H9 (cell line): ENCODE measurements at regions not wholly inside any gene's neighbourhood (a gene's known extent, or its start where the extent isn't known, plus 50 kb on each side); places are given as distances from the start of the nearest gene placed in this dataset.

Experiments
- DNase-seq: peaks from one replicate; pipeline ENCODE4 v3.0.0-alpha.2; 2017
- H2AFZ ChIP-seq: one replicate; pipeline ENCODE4 v1.6.1; 2013; ENCODE audit warnings: mild to moderate bottlenecking, low read length, control low read depth, moderate library complexity
- H2AK5ac ChIP-seq: 2 replicates; pipeline ENCODE4 v1.6.1; 2013; ENCODE audit warnings: low read length, control low read depth, mixed read lengths; ENCODE audit not compliant: insufficient read length
- H2BK120ac ChIP-seq: one replicate; pipeline ENCODE4 v1.6.1; 2013; ENCODE audit warnings: low read depth, mild to moderate bottlenecking, low read length, control low read depth, inconsistent platforms; ENCODE audit not compliant: poor library complexity, severe bottlenecking
- H2BK12ac ChIP-seq: 2 replicates; pipeline ENCODE4 v1.6.1; 2013; ENCODE audit warnings: low read length, control low read depth, mixed read lengths, low read depth; ENCODE audit not compliant: insufficient read length
- H2BK15ac ChIP-seq: 2 replicates; pipeline ENCODE4 v1.6.1; 2013; ENCODE audit warnings: low read depth, low read length, control low read depth
- H2BK20ac ChIP-seq: one replicate; pipeline ENCODE4 v1.6.1; 2013; ENCODE audit warnings: low read depth, mild to moderate bottlenecking, low read length, control low read depth, inconsistent platforms; ENCODE audit not compliant: poor library complexity, severe bottlenecking
- H2BK5ac ChIP-seq: 2 replicates; pipeline ENCODE4 v1.6.1; 2013; ENCODE audit warnings: low read length, control low read depth, mixed read lengths; ENCODE audit not compliant: insufficient read length
- H3K14ac ChIP-seq: 2 replicates; pipeline ENCODE4 v1.6.1; 2013; ENCODE audit warnings: low read length, control low read depth; ENCODE audit not compliant: insufficient read depth
- H3K18ac ChIP-seq: 2 replicates; pipeline ENCODE4 v1.6.1; 2013; ENCODE audit warnings: low read depth, mild to moderate bottlenecking, mixed read lengths, low read length, control low read depth; ENCODE audit not compliant: insufficient read length
- H3K23ac ChIP-seq: 2 replicates; pipeline ENCODE4 v1.6.1; 2013; ENCODE audit warnings: low read length, control low read depth, mixed read lengths, low read depth; ENCODE audit not compliant: insufficient read length
- H3K23me2 ChIP-seq: 2 replicates; pipeline ENCODE4 v1.6.1; 2013; ENCODE audit warnings: low read depth, mild to moderate bottlenecking, mixed read lengths, low read length, control low read depth; ENCODE audit not compliant: insufficient read length, poor library complexity, severe bottlenecking
- H3K27ac ChIP-seq: 2 replicates; pipeline ENCODE4 v1.5.1; 2013; ENCODE audit warnings: low read length, control low read depth, mixed read lengths, low read depth; ENCODE audit not compliant: insufficient read length
- H3K27me3 ChIP-seq: 2 replicates; pipeline ENCODE4 v1.6.1; 2013; ENCODE audit warnings: low read length, control low read depth, inconsistent platforms; ENCODE audit not compliant: insufficient read depth
- H3K4ac ChIP-seq: 2 replicates; pipeline ENCODE4 v1.6.1; 2013; ENCODE audit warnings: low read depth, mild to moderate bottlenecking, control low read depth, inconsistent platforms, low read length, moderate library complexity
- H3K4me1 ChIP-seq: 2 replicates; pipeline ENCODE4 v1.6.1; 2013; ENCODE audit warnings: low read length, control low read depth, inconsistent platforms; ENCODE audit not compliant: insufficient read depth
- H3K4me2 ChIP-seq: 2 replicates; pipeline ENCODE4 v1.6.1; 2013; ENCODE audit warnings: low read length, control low read depth, mixed read lengths; ENCODE audit not compliant: insufficient read length, insufficient read depth
- H3K56ac ChIP-seq: 2 replicates; pipeline ENCODE4 v1.6.1; 2013; ENCODE audit warnings: low read depth, mild to moderate bottlenecking, mixed read lengths, low read length, control low read depth; ENCODE audit not compliant: insufficient read length
- H3K79me1 ChIP-seq: 2 replicates; pipeline ENCODE4 v1.6.1; 2013; ENCODE audit warnings: low read depth, mild to moderate bottlenecking, moderate library complexity, low read length, control low read depth, inconsistent platforms; ENCODE audit not compliant: insufficient read depth, poor library complexity, severe bottlenecking
- H3K79me2 ChIP-seq: 2 replicates; pipeline ENCODE4 v1.6.1; 2013; ENCODE audit warnings: low read length, control low read depth, inconsistent platforms; ENCODE audit not compliant: insufficient read depth
- H3K9ac ChIP-seq: 2 replicates; pipeline ENCODE4 v1.6.1; 2013; ENCODE audit warnings: low read length, control low read depth, mixed read lengths; ENCODE audit not compliant: insufficient read length; ENCODE audit errors: extremely low read depth
- H3K9me3 ChIP-seq: one replicate; pipeline ENCODE4 v1.6.1; 2013; ENCODE audit warnings: low read depth, low read length, inconsistent platforms; ENCODE audit not compliant: control insufficient read depth
- H3T11ph ChIP-seq: one replicate; pipeline ENCODE4 v1.6.1; 2013; ENCODE audit warnings: mild to moderate bottlenecking, low read length, control low read depth, inconsistent platforms
- H4K20me1 ChIP-seq: one replicate; pipeline ENCODE4 v1.6.1; 2013; ENCODE audit not compliant: control insufficient read depth, insufficient read length, insufficient read depth
- H4K5ac ChIP-seq: 2 replicates; pipeline ENCODE4 v1.6.1; 2013; ENCODE audit warnings: low read depth, mild to moderate bottlenecking, mixed read lengths, low read length, control low read depth; ENCODE audit not compliant: insufficient read length
- H4K8ac ChIP-seq: replicated peaks from 2 replicates; pipeline ENCODE4 v1.6.1; 2013; ENCODE audit warnings: low read length, control low read depth, mixed read lengths, low read depth; ENCODE audit not compliant: insufficient read length
- H4K91ac ChIP-seq: 2 replicates; pipeline ENCODE4 v1.6.1; 2013; ENCODE audit warnings: low read depth, mild to moderate bottlenecking, moderate library complexity, mixed read lengths, low read length, control low read depth; ENCODE audit not compliant: insufficient read length
- H3K27ac Mint-ChIP-seq, 3 experiments: 2 replicates in 2 of 3; 3 replicates in 1 of 3; pipeline ENCODE4 v1.8.0; 2020 to 2021; ENCODE audit warnings: mixed read lengths in 3 of 3, mild to moderate bottlenecking in 1 of 3, moderate library complexity in 1 of 3
- H3K27me3 Mint-ChIP-seq: 2 replicates; pipeline ENCODE4 v1.8.0; 2021; ENCODE audit warnings: low read depth, mild to moderate bottlenecking, moderate library complexity, mixed read lengths
- H3K36me3 Mint-ChIP-seq, 3 experiments: 2 replicates in 2 of 3; 3 replicates in 1 of 3; pipeline ENCODE4 v1.8.0; 2020 to 2021; ENCODE audit warnings: low read depth in 3 of 3, mixed read lengths in 3 of 3; ENCODE audit not compliant: insufficient read depth in 1 of 3
- H3K4me1 Mint-ChIP-seq, 2 experiments: 2 replicates each; pipeline ENCODE4 v1.8.0; 2020; ENCODE audit warnings: mixed read lengths in 2 of 2
- H3K4me3 Mint-ChIP-seq, 2 experiments: 2 replicates in 1 of 2; 3 replicates in 1 of 2; pipeline ENCODE4 v1.8.0; 2020 to 2021; ENCODE audit warnings: mild to moderate bottlenecking in 2 of 2, mixed read lengths in 2 of 2, moderate library complexity in 1 of 2
- H3K9me3 Mint-ChIP-seq, 2 experiments: 2 replicates in 1 of 2; 3 replicates in 1 of 2; pipeline ENCODE4 v1.8.0; 2020; ENCODE audit warnings: mild to moderate bottlenecking in 2 of 2, mixed read lengths in 2 of 2, moderate library complexity in 1 of 2
- CTCF ChIP-seq: fragments of 200-600 bp; sonication (generic); conservative IDR thresholded peaks from 3 replicates; pipeline ENCODE4 v1.8.0; 2021; ENCODE audit warnings: antibody characterized with exemption, mild to moderate bottlenecking
- WGBS: extraction: QIAGEN DNeasy Blood & Tissue Kit; methylation state at CpG from one replicate; pipeline ENCODE4 v1.1.7; 2013; ENCODE audit warnings: missing lambda C conversion rate, low lambda C conversion rate, mixed read lengths; ENCODE audit not compliant: insufficient read length; ENCODE audit errors: extremely low coverage; 5-methylcytosine and 5-hydroxymethylcytosine counted together

GRCh38 chr14:55955175-55955574, 163.0 kb upstream of the PELI2 start:
- WGBS: no CpG with 5 or more reads among the region's 3 CpGs
- H3K27ac ChIP-seq: no peak overlapping the region
- H3K4me3 Mint-ChIP-seq: no peak overlapping the region
- H3K4ac ChIP-seq: no peak overlapping the region
- no peak overlapping the region for H3K23ac ChIP-seq
- no peak overlapping the region for H4K8ac ChIP-seq
- DNase-seq: no peak
- no peaks in the 10 kb centered on the region for H3K79me2 ChIP-seq
- H3K4me1 ChIP-seq: peaks cover 3% of the 10 kb centered on the region; the same call in 1 of the 2 replicates
- no peak overlapping the region for H2BK5ac ChIP-seq
- no peak for TF ChIP-seq CTCF
- H3K4me1 Mint-ChIP-seq: peaks cover 37 to 38% of the 10 kb centered on the region in 2 experiments
- no peaks in the 10 kb centered on the region for H3K9me3 Mint-ChIP-seq
- H2BK120ac ChIP-seq: no peak overlapping the region
- no peak overlapping the region for H4K5ac ChIP-seq
- H3K36me3 Mint-ChIP-seq: no peaks in the 10 kb centered on the region
- H3T11ph ChIP-seq: no peak overlapping the region
- H3K9me3 ChIP-seq: no peaks in the 10 kb centered on the region
- no peak overlapping the region for H2BK20ac ChIP-seq
- no peak overlapping the region for H3K4me2 ChIP-seq
- no peak overlapping the region for H2BK12ac ChIP-seq
- no peak overlapping the region for H3K9ac ChIP-seq
- no peaks in the 10 kb centered on the region for H3K23me2 ChIP-seq
- no peak overlapping the region for H4K91ac ChIP-seq
- no peaks in the 10 kb centered on the region for H4K20me1 ChIP-seq
- H2BK15ac ChIP-seq: no peak overlapping the region
- no peaks in the 10 kb centered on the region for H3K27me3 Mint-ChIP-seq
- H3K56ac ChIP-seq: no peak overlapping the region
- no peaks in the 10 kb centered on the region for H3K79me1 ChIP-seq
- peak overlapping the region in 1 of 3 experiments; percentile 41; a peak in 1 of 7 replicates for H3K27ac Mint-ChIP-seq
- H3K14ac ChIP-seq: no peak overlapping the region
- H2AFZ ChIP-seq: no peak overlapping the region
- H3K18ac ChIP-seq: no peak overlapping the region
- no peak overlapping the region for H2AK5ac ChIP-seq
- H3K27me3 ChIP-seq: no peaks in the 10 kb centered on the region
